ENCODE measurements at regions not wholly inside any gene's neighbourhood (a gene's known extent, or its start where the extent isn't known, plus 50 kb on each side); places are given as distances from the start of the nearest gene placed in this dataset.

DNA sequence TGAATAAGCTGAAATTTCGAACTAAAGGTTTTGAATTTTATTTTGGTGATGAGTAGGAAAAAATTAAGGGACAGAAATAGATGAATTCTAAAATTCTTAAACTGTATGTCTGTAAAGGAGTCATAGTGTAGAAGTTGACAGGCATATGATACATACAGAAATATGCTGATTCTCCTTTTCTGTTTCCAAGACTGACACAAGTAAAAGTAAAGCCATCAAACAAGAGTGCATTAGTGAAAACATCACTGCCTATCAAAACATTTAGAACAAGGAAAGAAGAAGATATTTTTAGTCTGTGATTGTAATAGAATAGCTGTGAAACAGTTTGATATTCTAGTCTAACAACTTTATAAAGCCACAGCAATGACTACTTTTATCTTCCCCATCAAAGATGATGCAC is 1318.0 kb upstream of the TENM4 start:
- WGBS, 4 donors = 58 to 72% (median 70%) methylated on average over 1 of the region's 1 CpG
- H3K9me3 ChIP-seq (replicated peaks in 1 of 3) = no peaks in the 10 kb centered on the region

DNA sequence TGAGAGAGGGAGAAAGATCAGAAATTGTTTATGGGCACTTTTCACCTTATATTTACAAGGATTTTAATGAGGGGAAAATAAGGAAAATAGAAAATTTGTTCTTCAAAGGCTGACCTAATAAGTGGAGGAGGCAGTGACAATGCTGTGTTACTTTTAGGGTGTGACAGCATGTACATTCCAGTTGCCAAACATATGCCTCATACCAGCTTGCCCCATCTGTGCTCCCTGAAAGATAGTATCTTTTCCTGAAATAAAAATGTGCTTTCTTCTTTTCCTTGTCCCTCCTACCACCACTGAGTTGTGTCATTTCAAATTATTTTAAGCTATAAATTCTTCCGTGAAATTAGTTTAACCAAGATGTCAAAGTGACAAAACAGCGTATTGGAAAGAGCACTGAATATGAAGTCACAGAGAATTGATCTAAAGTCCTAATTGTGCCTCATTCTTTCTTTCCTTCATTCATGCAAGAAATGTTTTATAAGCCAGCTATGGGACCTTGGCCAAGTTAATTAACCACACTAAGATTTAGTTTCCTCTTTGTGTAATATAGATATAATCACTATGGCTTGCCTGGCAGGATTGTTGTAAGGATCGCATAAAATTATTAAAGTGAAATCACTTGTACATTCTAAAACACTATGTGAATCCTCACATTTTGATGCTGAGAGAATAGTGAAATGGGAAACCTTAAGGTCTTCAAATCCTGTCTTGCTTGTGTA is 1307.5 kb upstream of the TENM4 start:
- Histone ChIP-seq H3K27ac (no peak overlapping the region), H3K36me3 (replicated peaks in 1 of 2) (no peaks in the 10 kb centered on the region), H3K4me1 (replicated peaks in 1 of 2) (no peaks in the 10 kb centered on the region), H3K9me3 (replicated peaks in 1 of 3) (no peaks in the 10 kb centered on the region), H3K27me3 (no peaks in the 10 kb centered on the region), H3K4me3 (no peak overlapping the region)
- DNase-seq = no peak
- intact Hi-C loops (cut with DNase I) = no loop called here
- TF ChIP-seq, protein P1, sequence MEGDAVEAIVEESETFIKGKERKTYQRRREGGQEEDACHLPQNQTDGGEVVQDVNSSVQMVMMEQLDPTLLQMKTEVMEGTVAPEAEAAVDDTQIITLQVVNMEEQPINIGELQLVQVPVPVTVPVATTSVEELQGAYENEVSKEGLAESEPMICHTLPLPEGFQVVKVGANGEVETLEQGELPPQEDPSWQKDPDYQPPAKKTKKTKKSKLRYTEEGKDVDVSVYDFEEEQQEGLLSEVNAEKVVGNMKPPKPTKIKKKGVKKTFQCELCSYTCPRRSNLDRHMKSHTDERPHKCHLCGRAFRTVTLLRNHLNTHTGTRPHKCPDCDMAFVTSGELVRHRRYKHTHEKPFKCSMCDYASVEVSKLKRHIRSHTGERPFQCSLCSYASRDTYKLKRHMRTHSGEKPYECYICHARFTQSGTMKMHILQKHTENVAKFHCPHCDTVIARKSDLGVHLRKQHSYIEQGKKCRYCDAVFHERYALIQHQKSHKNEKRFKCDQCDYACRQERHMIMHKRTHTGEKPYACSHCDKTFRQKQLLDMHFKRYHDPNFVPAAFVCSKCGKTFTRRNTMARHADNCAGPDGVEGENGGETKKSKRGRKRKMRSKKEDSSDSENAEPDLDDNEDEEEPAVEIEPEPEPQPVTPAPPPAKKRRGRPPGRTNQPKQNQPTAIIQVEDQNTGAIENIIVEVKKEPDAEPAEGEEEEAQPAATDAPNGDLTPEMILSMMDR (IDR thresholded peaks at IDR 0.05) = no peak
- TF ChIP-seq POLR2A (IDR thresholded peaks at IDR 0.05) = no peak
- WGBS, 4 donors = 82 to 87% (median 85%) methylated on average over 3 of the region's 3 CpGs

More for the DNA sequence above, 1318.0 kb upstream of the TENM4 start:
- DNase-seq = no peak
- Histone ChIP-seq H3K27ac (no peak overlapping the region), H3K4me1 (replicated peaks in 1 of 2) (no peaks in the 10 kb centered on the region), H3K4me3 (no peak overlapping the region), H3K36me3 (replicated peaks in 1 of 2) (no peaks in the 10 kb centered on the region), H3K27me3 (no peaks in the 10 kb centered on the region)
- TF ChIP-seq POLR2A (IDR thresholded peaks at IDR 0.05) = no peak
- TF ChIP-seq, protein P1 (IDR thresholded peaks at IDR 0.05) = no peak
- intact Hi-C loops (cut with DNase I) = no loop called here

DNA sequence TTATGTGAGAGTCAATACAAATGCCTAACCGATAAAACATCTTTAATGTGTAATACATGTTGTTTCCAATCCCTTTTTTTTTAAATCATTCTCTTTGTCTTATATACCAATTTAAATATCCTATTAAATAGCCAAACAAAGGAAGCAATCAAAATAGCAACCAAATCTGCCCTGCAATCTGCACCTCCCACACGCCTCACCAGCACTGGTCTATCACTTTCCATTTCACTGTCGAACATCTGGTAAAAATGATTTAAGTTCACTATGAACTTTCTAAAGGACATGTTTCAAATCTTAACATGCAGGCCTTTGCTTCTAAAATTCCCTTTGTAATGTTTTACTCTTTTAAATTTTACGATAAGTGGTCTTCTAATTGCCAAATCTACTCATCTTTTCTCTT is 1305.5 kb upstream of the TENM4 start:
- 85 to 90% (median 87%) methylated on average over 4 of the region's 4 CpGs for WGBS, 4 donors
- intact Hi-C loops (cut with DNase I) = no loop called here
- no peaks in the 10 kb centered on the region for H3K36me3 ChIP-seq (replicated peaks in 1 of 2)

DNA sequence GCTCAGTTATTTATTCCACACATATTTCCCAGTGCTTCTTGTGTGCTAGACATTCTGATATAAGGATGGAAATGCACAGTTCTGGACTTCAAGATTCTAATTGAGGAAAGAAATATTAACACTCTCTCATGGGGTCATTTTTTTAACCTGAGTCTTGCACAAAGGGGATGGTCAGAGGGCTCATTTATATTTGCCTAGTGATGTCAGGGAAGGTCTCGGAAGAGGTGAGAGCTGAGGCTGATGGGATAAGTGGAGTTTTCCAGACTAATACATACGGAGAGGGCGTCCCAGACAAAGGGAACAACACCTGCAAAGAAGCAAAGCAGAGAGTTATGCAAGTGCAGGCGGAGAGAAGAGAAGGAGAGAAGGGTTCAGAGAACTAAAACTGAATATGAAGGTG is 1304.6 kb upstream of the TENM4 start:
- Histone ChIP-seq H3K4me1 (replicated peaks in 1 of 2) (no peaks in the 10 kb centered on the region), H3K36me3 (replicated peaks in 1 of 2) (no peaks in the 10 kb centered on the region), H3K9me3 (replicated peaks in 1 of 3) (no peaks in the 10 kb centered on the region), H3K4me3 (no peak overlapping the region), H3K27ac (no peak overlapping the region), H3K27me3 (no peaks in the 10 kb centered on the region)
- intact Hi-C loops (cut with DNase I) = no loop called here
- 83 to 93% (median 90%) methylated on average over 4 of the region's 4 CpGs for WGBS, 4 donors
- no peak for TF ChIP-seq POLR2A (IDR thresholded peaks at IDR 0.05)
- TF ChIP-seq, protein P1 (IDR thresholded peaks at IDR 0.05) = no peak
- DNase-seq = no peak

More for the DNA sequence above, 1305.5 kb upstream of the TENM4 start:
- Histone ChIP-seq H3K9me3 (replicated peaks in 1 of 3) (no peaks in the 10 kb centered on the region), H3K4me1 (replicated peaks in 1 of 2) (no peaks in the 10 kb centered on the region), H3K27me3 (no peaks in the 10 kb centered on the region), H3K4me3 (no peak overlapping the region), H3K27ac (no peak overlapping the region)
- no peak for DNase-seq
- TF ChIP-seq POLR2A (IDR thresholded peaks at IDR 0.05) = no peak

DNA sequence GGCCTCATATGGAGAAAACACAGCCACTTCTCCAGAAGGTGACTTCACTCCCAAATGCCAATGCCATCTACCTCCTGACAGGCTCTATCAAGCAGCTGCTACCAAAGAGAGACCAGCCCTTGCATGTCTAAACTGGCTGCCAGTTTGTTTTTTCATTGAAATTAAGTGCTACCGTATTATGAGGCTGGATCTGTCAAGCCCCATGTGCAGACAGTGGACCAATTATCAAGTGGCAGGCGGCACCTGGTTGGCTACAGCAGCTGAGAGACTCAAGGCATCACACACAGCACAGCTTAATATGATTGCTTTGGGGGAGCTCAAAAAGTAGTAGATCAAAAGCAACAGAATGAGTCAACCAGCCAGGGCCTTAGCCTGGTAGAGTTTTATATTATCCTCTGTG is 1293.0 kb upstream of the TENM4 start:
- intact Hi-C loops (cut with DNase I) = no loop called here
- Histone ChIP-seq H3K4me3 (no peak overlapping the region), H3K27me3 (no peaks in the 10 kb centered on the region), H3K4me1 (replicated peaks in 1 of 2) (no peaks in the 10 kb centered on the region), H3K9me3 (replicated peaks in 1 of 3) (no peaks in the 10 kb centered on the region), H3K36me3 (replicated peaks in 1 of 2) (no peaks in the 10 kb centered on the region), H3K27ac (no peak overlapping the region)
- TF ChIP-seq, protein P1 (IDR thresholded peaks at IDR 0.05) = no peak
- TF ChIP-seq POLR2A (IDR thresholded peaks at IDR 0.05) = no peak
- 88 to 100% (median 91%) methylated on average over 2 of the region's 2 CpGs for WGBS, 4 donors
- DNase-seq = peak in 1 of 7 donors; percentile 49

Data from adrenal gland (tissue), 9 donors.